Activated CD4-positive, alpha-beta T cell treated with anti-CD3 and anti-CD28 coated beads for 36 hours (primary cell): ENCODE measurements at regions not wholly inside any gene's neighbourhood (a gene's known extent, or its start where the extent isn't known, plus 50 kb on each side); places are given as distances from the start of the nearest gene placed in this dataset.

Experiments used
- ATAC-seq: fragments of 200-7000 bp; cut with Tn5 transposase; one replicate; pipeline ENCODE4 v1.10.0; 2021; ENCODE audit warnings: mild to moderate bottlenecking, moderate library complexity
- CTCF ChIA-PET: fragments of 350-600 bp; sonication (Branson Sonifier 250); formaldehyde crosslinking; loops from one replicate; lab custom pipeline; 2021; ENCODE audit warnings: antibody characterized with exemption; lab: Charles Lee
- POLR2A ChIA-PET: fragments of 350-600 bp; sonication (Branson Sonifier 250); formaldehyde crosslinking; loops from one replicate; lab custom pipeline; 2021; ENCODE audit warnings: antibody characterized with exemption, inconsistent platforms; lab: Charles Lee
- DNase-seq: peaks from one replicate; pipeline ENCODE4 v3.0.0-alpha.2; 2020
- H3K27ac Mint-ChIP-seq: one replicate; pipeline ENCODE4 v1.8.0; 2021; ENCODE audit warnings: mixed read lengths
- H3K27me3 Mint-ChIP-seq: one replicate; pipeline ENCODE4 v1.8.0; 2021; ENCODE audit warnings: mixed read lengths
- H3K36me3 Mint-ChIP-seq: one replicate; pipeline ENCODE4 v1.8.0; 2021; ENCODE audit warnings: low read depth, mixed read lengths
- H3K4me1 Mint-ChIP-seq: one replicate; pipeline ENCODE4 v1.8.0; 2021; ENCODE audit warnings: mixed read lengths
- H3K4me3 Mint-ChIP-seq: one replicate; pipeline ENCODE4 v1.8.0; 2021; ENCODE audit warnings: mild to moderate bottlenecking, moderate library complexity, mixed read lengths
- H3K9me3 Mint-ChIP-seq: one replicate; pipeline ENCODE4 v1.8.0; 2021; ENCODE audit warnings: low read depth, mixed read lengths
- intact Hi-C, 2 experiments: fragments of 100-400 bp; cut with DNase I in 1 of 2; cut with micrococcal nuclease in 1 of 2; formaldehyde crosslinking; loops; one replicate each; pipeline versions ENCODE4 v1.14.2 to v1.15.1; 2022 to 2024; cut with DNase I, micrococcal nuclease

DNA sequence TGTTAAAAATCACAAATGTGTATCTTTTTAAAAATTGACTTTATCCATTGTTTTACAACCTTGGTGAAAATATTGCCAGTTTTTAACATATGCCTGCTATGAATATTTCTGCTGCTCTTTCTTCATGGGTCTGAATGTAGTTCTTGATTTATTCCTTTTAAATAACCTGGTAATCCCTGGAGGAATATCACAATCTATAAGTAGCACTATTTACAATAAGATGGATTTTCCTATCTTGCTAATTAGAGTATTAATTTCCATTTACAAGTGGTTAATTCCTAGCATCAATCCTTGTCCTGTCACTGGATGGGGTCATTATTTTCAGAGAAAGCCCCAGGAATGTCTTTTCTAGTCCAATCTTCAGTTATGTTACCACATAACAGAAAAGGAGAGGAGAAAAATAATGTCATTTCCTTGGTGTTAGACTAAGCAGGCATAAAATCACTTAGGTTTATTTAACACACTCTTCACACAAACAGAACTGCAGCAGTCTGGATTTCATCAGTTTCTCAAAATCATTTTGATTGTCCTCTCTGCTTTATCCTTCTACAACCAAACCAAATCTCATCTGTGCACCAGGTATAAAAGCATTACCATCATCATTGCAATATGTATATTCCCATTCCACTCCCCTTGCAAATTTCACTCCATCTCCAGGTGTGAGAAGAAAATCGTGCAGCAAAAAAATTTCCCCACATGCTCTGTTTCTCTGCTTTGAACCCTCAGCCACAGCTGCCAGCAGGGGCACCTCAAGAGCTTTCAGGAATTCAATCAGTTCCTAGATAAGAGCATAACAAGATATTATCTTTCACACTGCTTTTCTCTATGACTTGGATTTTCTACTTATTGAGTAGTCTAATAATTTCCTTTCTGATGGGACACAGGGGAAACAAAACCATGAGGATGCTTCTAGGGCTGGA, 204.1 kb downstream of the SEC61B start:
- no peak for ATAC-seq
- CTCF ChIA-PET = no interaction called here
- POLR2A ChIA-PET = no interaction called here

DNA sequence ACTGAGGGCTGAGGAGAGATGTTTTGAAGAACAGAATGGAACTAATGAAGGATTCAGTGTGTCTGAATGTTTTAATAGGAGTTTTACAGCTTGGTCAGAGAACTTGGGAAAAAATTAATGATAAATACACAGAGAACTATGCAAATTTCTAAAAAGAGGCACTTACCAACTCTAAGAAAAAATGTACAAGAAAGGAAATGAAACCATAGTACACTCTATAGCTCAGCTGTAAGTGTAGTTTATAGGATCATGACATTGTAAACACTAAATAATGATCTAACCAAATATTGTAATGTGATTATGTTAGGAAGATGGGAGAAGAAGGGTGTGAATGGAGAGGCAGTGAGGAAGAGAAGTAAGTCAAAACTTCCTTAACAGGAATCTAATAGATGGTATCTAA, 205.2 kb downstream of the SEC61B start:
- no peaks in the 10 kb centered on the region for H3K9me3 Mint-ChIP-seq
- POLR2A ChIA-PET = no interaction called here
- peaks cover 10% of the 10 kb centered on the region for H3K27me3 Mint-ChIP-seq
- no peaks in the 10 kb centered on the region for H3K36me3 Mint-ChIP-seq
- no peak for ATAC-seq
- no peak overlapping the region for H3K27ac Mint-ChIP-seq
- intact Hi-C loops = no loop called here
- H3K4me1 Mint-ChIP-seq = no peaks in the 10 kb centered on the region
- CTCF ChIA-PET = interaction anchor here (0.7 kb wide), 1 partner anchor 241 kb away, joined by 3 read pairs; no protein-coding TSS in a partner anchor
- no peak for DNase-seq
- H3K4me3 Mint-ChIP-seq = no peak overlapping the region

More for the DNA sequence above, 204.1 kb downstream of the SEC61B start:
- H3K27me3 Mint-ChIP-seq = peaks cover 10% of the 10 kb centered on the region
- H3K4me1 Mint-ChIP-seq = no peaks in the 10 kb centered on the region
- no peaks in the 10 kb centered on the region for H3K36me3 Mint-ChIP-seq
- no peak for DNase-seq
- H3K9me3 Mint-ChIP-seq = no peaks in the 10 kb centered on the region
- H3K4me3 Mint-ChIP-seq = no peak overlapping the region
- no peak overlapping the region for H3K27ac Mint-ChIP-seq
- intact Hi-C loops = no loop called here

DNA sequence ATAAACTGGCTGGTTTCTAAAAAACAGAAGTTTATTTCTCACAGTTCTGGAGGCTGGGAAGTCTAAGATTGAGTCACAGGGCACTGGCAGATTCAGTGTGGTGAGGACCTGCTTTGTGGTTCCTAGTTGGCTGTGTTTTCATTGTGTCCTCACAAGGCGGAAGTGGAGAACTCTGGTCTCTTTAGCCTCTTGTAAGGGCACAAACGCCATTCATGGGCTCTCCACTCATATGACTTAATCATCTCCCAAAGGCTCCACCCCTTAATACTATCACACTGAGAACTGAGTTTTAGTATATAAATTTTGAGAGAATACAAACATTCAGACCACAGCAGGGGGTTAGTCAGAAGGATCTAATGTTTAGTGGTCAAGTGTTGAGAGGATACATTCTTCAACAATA, 208.2 kb downstream of the SEC61B start:
- ATAC-seq = no peak
- ChIA-PET POLR2A (no interaction called here), CTCF (no interaction called here)
- no peak overlapping the region for H3K4me3 Mint-ChIP-seq
- peaks cover 10% of the 10 kb centered on the region for H3K27me3 Mint-ChIP-seq
- H3K9me3 Mint-ChIP-seq = no peaks in the 10 kb centered on the region
- H3K36me3 Mint-ChIP-seq = no peaks in the 10 kb centered on the region
- no peak for DNase-seq
- peaks cover 13% of the 10 kb centered on the region for H3K4me1 Mint-ChIP-seq
- no peak overlapping the region for H3K27ac Mint-ChIP-seq
- intact Hi-C loops = loop anchor here in 1 of 2 experiments (5.0 kb wide), 3 partner anchors 248 to 392 kb away; partner anchors contain the start of gene NR4A3

DNA sequence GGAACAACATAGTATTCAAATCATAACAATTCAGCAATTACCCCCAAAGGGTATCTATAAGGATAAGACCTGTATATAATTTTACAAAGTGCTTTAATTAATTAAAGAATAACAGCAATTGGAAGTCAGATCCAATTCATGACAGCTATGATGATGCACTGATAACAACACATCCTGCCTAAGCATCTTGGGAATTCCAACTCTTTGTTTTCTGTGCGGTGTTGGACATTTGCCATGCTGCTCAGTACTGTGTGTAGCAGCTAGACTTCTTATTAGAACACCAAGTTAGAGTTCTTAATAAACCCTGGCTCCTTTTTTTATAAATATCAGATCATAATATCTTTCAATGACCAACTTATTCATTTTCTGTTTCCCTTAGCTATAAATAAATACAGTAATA, 209.0 kb downstream of the SEC61B start:
- ATAC-seq = no peak
- Mint-ChIP-seq H3K4me1 (peaks cover 13% of the 10 kb centered on the region), H3K27ac (no peak overlapping the region), H3K4me3 (no peak overlapping the region), H3K9me3 (no peaks in the 10 kb centered on the region), H3K36me3 (no peaks in the 10 kb centered on the region), H3K27me3 (peaks cover 6% of the 10 kb centered on the region)
- CTCF ChIA-PET = interaction anchor here (0.9 kb wide), 1 partner anchor 14 kb away, joined by 3 read pairs; no protein-coding TSS in a partner anchor
- intact Hi-C loops = loop anchor here in 1 of 2 experiments (5.0 kb wide), 3 partner anchors 249 to 391 kb away; partner anchors contain the start of gene NR4A3
- no peak for DNase-seq
- POLR2A ChIA-PET = no interaction called here

DNA sequence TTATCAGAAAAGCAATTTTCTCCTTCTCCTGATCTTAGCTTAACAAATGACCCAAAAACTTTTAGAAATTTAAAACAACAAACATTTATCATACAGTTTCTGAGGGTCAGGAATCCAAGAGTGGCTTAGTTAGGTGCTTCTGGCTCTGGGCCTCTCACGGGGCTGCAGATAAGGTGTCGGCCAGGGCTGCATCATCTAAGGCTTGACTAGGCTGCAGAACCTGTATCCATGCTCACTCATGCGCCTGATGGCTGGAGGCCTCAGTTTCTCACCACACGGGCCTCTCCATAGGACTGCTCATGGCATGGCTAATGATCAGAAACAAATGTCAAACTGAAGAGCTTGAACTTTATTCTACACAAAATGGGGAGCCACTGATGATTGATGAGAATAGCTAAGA, 210.0 kb downstream of the SEC61B start:
- Mint-ChIP-seq H3K27me3 (no peaks in the 10 kb centered on the region), H3K27ac (no peak overlapping the region), H3K4me1 (peaks cover 13% of the 10 kb centered on the region), H3K4me3 (no peak overlapping the region), H3K9me3 (no peaks in the 10 kb centered on the region), H3K36me3 (no peaks in the 10 kb centered on the region)
- ChIA-PET CTCF (interaction anchor here (0.9 kb wide), 1 partner anchor 13 kb away, joined by 3 read pairs; no protein-coding TSS in a partner anchor), POLR2A (no interaction called here)
- intact Hi-C loops = loop anchor here in 1 of 2 experiments (5.0 kb wide), 3 partner anchors 250 to 390 kb away; partner anchors contain the start of gene NR4A3
- DNase-seq (no peak), ATAC-seq (no peak)

DNA sequence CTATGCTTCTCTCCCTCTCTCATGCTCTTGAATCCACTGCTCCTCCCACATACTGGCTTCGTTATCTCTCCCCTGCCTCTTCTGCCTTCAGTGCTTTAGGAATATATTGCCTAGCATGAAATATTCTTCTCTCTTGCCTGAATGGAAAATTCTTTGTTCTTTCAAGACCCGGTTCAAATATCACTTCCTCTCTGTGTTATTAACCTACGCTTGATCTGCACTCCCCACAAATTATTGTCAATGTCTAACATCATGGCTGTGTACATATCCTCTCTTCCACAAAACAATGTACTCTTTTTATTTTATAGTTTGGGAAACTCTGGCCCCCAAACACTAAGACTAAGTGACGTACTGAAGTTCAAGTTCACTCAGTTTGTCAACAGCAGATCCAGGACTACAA, 211.0 kb downstream of the SEC61B start:
- intact Hi-C loops = loop anchor here in 1 of 2 experiments (5.0 kb wide), 3 partner anchors 251 to 389 kb away; partner anchors contain the start of gene NR4A3
- ATAC-seq = no peak
- peak overlapping the region; percentile 80 for H3K27ac Mint-ChIP-seq

DNA sequence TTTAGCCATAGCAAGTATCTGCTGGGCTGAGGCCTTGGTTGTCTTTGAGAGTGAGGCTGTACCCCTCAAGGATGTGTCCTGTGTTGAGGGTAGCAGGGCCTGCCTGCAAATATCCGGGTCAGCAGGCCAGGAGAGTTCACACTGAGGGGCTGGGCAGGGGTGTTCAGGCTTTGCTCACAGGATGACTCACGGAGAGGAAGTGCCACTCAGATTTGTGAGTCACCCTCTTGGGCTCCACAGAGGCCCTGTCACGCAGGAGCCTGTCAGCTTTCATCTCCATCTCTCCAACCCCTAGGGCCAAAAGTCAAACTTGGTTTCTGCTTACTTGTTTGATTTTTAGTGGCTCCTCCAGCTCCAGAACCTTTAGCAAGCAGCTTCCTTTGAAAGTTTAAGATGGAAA, 211.5 kb downstream of the SEC61B start:
- H3K36me3 Mint-ChIP-seq = no peaks in the 10 kb centered on the region
- peak; percentile 79 for DNase-seq
- peak overlapping the region; percentile 80 for H3K27ac Mint-ChIP-seq
- H3K27me3 Mint-ChIP-seq = no peaks in the 10 kb centered on the region
- intact Hi-C loops = loop anchor here in 1 of 2 experiments (5.0 kb wide), 3 partner anchors 251 to 389 kb away; partner anchors contain the start of gene NR4A3
- no peak overlapping the region for H3K4me3 Mint-ChIP-seq
- peaks cover 13% of the 10 kb centered on the region for H3K4me1 Mint-ChIP-seq
- no peaks in the 10 kb centered on the region for H3K9me3 Mint-ChIP-seq
- ChIA-PET POLR2A (no interaction called here), CTCF (interaction anchor here (1.4 kb wide), 1 partner anchor 15 kb away, joined by 4 read pairs; no protein-coding TSS in a partner anchor)
- peak; percentile 100 for ATAC-seq

More for the DNA sequence above, 211.0 kb downstream of the SEC61B start:
- Mint-ChIP-seq H3K27me3 (no peaks in the 10 kb centered on the region), H3K36me3 (no peaks in the 10 kb centered on the region), H3K4me1 (peaks cover 13% of the 10 kb centered on the region), H3K9me3 (no peaks in the 10 kb centered on the region), H3K4me3 (no peak overlapping the region)
- POLR2A ChIA-PET = no interaction called here
- CTCF ChIA-PET = interaction anchor here (1.4 kb wide), 1 partner anchor 16 kb away, joined by 4 read pairs; no protein-coding TSS in a partner anchor
- DNase-seq = no peak

DNA sequence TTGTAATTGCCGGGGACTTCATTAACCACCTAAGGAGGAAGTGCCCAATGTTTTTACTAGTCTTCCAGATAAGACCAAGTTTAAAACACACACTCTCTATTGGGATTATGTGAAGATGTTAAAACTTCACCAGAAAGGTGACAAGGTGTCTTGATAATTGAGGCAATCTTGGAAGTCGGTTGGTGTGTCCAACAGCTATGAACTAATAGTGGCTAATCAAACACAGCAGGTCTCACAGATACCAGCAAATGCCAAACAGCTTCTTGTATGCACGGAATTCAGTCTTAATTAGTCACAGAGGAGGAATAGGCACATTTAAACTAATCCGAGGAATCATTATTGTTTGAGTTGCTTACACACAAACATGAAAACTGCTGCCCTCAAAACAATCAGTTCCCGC, 214.5 kb downstream of the SEC61B start:
- ChIA-PET CTCF (no interaction called here), POLR2A (no interaction called here)
- no peak for ATAC-seq
- Mint-ChIP-seq H3K36me3 (no peaks in the 10 kb centered on the region), H3K9me3 (no peaks in the 10 kb centered on the region), H3K27me3 (no peaks in the 10 kb centered on the region), H3K4me3 (no peak overlapping the region), H3K4me1 (peaks cover 13% of the 10 kb centered on the region), H3K27ac (no peak overlapping the region)
- DNase-seq = no peak
- intact Hi-C loops = no loop called here

DNA sequence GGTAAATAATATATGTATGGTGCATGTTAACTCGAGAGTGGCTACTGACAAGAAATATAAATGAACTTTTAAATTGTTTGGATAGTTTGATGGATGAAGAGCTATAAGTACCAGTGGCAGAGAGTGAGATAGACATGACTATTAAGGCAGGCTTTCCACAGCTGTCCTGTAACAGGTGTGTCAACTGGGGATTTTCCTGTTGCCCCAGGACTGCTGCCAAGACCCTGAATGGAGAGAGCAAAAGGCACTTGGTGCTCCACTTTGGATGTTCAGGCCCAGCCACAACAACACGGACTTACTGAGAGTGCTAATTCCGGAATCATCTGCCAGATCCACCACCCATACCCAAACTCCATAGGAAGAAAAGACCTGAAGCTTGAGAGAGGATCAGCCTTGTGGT, 215.1 kb downstream of the SEC61B start:
- ChIA-PET POLR2A (no interaction called here), CTCF (no interaction called here)
- intact Hi-C loops = no loop called here
- H3K27ac Mint-ChIP-seq = no peak overlapping the region
- DNase-seq (no peak), ATAC-seq (no peak)
- no peak overlapping the region for H3K4me3 Mint-ChIP-seq
- H3K27me3 Mint-ChIP-seq = no peaks in the 10 kb centered on the region
- H3K4me1 Mint-ChIP-seq = peaks cover 13% of the 10 kb centered on the region
- no peaks in the 10 kb centered on the region for H3K36me3 Mint-ChIP-seq
- H3K9me3 Mint-ChIP-seq = no peaks in the 10 kb centered on the region

DNA sequence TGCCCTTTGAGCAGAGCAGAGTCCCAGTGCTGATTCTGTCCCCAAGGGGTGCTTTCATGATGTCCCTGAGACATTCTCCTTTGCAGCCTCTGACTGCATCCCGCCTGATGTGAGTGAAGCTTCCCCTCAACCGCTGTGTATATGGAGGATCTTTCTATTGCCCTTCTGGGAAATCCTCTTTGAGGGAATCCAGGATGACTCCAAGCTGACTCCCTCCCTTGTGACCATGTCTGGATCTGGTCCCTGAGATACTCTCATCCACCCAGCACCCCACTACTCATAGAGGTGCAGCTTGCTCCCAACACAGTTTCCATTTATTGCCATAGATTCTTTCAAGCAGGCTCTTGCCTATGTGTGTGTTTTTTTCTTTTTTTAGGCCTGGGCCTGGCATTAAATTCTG, 216.5 kb downstream of the SEC61B start:
- ChIA-PET POLR2A (no interaction called here), CTCF (no interaction called here)
- no peak overlapping the region for H3K4me3 Mint-ChIP-seq
- H3K4me1 Mint-ChIP-seq = peaks cover 7% of the 10 kb centered on the region
- intact Hi-C loops = no loop called here
- peaks cover 4% of the 10 kb centered on the region for H3K27me3 Mint-ChIP-seq
- no peak overlapping the region for H3K27ac Mint-ChIP-seq
- ATAC-seq (no peak), DNase-seq (no peak)
- no peaks in the 10 kb centered on the region for H3K9me3 Mint-ChIP-seq
- H3K36me3 Mint-ChIP-seq = no peaks in the 10 kb centered on the region

DNA sequence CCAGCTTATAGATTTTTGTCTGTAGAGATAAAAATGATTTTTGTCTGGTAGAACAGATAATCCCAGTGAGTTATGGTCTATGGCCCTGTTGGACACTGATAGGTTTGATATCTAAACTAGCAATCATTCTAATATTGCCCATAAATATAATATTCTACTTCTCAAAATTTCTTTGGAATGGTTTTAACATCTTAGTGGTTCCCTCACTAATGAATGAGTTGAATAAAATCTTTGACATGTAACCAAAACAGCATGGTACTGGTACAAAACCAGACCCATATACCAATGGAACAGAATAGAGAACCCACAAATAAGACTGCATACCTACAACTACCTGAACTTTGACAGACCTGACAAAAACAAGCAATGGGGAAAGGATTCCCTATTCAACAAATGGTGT, 219.7 kb downstream of the SEC61B start:
- Mint-ChIP-seq H3K36me3 (no peaks in the 10 kb centered on the region), H3K27me3 (peaks cover 15% of the 10 kb centered on the region), H3K4me1 (no peaks in the 10 kb centered on the region), H3K9me3 (no peaks in the 10 kb centered on the region), H3K4me3 (no peak overlapping the region), H3K27ac (no peak overlapping the region)
- intact Hi-C loops = no loop called here
- POLR2A ChIA-PET = no interaction called here
- CTCF ChIA-PET = no interaction called here
- ATAC-seq (no peak), DNase-seq (no peak)
